Hepatic stellate cell (primary cell): ENCODE measurements at regions not wholly inside any gene's neighbourhood (a gene's known extent, or its start where the extent isn't known, plus 50 kb on each side); places are given as distances from the start of the nearest gene placed in this dataset.
A peak's percentile ranks its signal among the peaks of the same experiment; 100 is the strongest.
"Not testable (repeated sequence)": the region's sequence is repeated elsewhere in the genome, so short reads cannot be mapped to it uniquely, and the experiment has no call there.

ENCODE experiments used
- DNase-seq: peaks from one replicate; pipeline ENCODE4 v3.0.0; 2011; ENCODE audit warnings: low spot score

GRCh38 chr4:156169861-156170260 is 216.2 kb upstream of the CTSO start:
- DNase-seq = no peak

GRCh38 chr4:156169011-156169410 is 215.3 kb upstream of the CTSO start:
- peak; percentile 26 for DNase-seq

- DNase-seq = no peak
Observed at GRCh38 chr4:156168288-156168687, 214.6 kb upstream of the CTSO start.

- DNase-seq = no peak
Observed at GRCh38 chr4:156158747-156159146, 205.1 kb upstream of the CTSO start.

- DNase-seq = no peak
Observed at GRCh38 chr4:156154978-156155377, 201.3 kb upstream of the CTSO start.

- no peak for DNase-seq
Observed at GRCh38 chr4:156146571-156146970, 192.9 kb upstream of the CTSO start.

GRCh38 chr4:156144961-156145360 is 191.3 kb upstream of the CTSO start:
- no peak for DNase-seq

- DNase-seq = no peak
Observed at GRCh38 chr4:156138781-156139280, 185.2 kb upstream of the CTSO start.

- DNase-seq = no peak
Observed at GRCh38 chr4:156137679-156138473, 184.2 kb upstream of the CTSO start.

GRCh38 chr4:156132196-156132595 is 178.5 kb upstream of the CTSO start:
- no peak for DNase-seq

GRCh38 chr4:156128616-156129015 is 174.9 kb upstream of the CTSO start:
- DNase-seq = no peak

GRCh38 chr4:156118507-156119220 is 165.0 kb upstream of the CTSO start:
- no peak for DNase-seq

GRCh38 chr4:156117743-156118142 is 164.1 kb upstream of the CTSO start:
- no peak for DNase-seq

GRCh38 chr4:156116991-156117390 is 163.3 kb upstream of the CTSO start:
- DNase-seq = no peak

- no peak for DNase-seq
Observed at GRCh38 chr4:156113138-156113765, 159.6 kb upstream of the CTSO start.

- DNase-seq = no peak
Observed at GRCh38 chr4:156111686-156112085, 158.0 kb upstream of the CTSO start.

- no peak for DNase-seq
Observed at GRCh38 chr4:156109943-156110900, 156.6 kb upstream of the CTSO start.

- DNase-seq = not testable (repeated sequence)
Observed at GRCh38 chr4:156109087-156109486, 155.4 kb upstream of the CTSO start.

- DNase-seq = no peak
Observed at GRCh38 chr4:156103311-156103710, 149.6 kb upstream of the CTSO start.

GRCh38 chr4:156102411-156102810 is 148.7 kb upstream of the CTSO start:
- no peak for DNase-seq

GRCh38 chr4:156101571-156101970 is 147.9 kb upstream of the CTSO start:
- DNase-seq = no peak

GRCh38 chr4:156100651-156101050 is 147.0 kb upstream of the CTSO start:
- DNase-seq = no peak
